ENCODE measurements at regions not wholly inside any gene's neighbourhood (a gene's known extent, or its start where the extent isn't known, plus 50 kb on each side); places are given as distances from the start of the nearest gene placed in this dataset.

GRCh38 chr7:82507976-82508677, 64.5 kb upstream of the CACNA2D1 start:
- ChIA-PET POLR2A (no interaction called here), CTCF (no interaction called here)
- TF ChIP-seq REST (IDR thresholded peaks at IDR 0.05; ENCODE audit: insufficient read depth in 1 of 2, low read depth in 2 of 2, low read length in 1 of 2) (no peak), POLR2AphosphoS5 (IDR thresholded peaks at IDR 0.05; ENCODE audit: low read depth, low read length) (no peak), TCF7L2 (IDR thresholded peaks at IDR 0.05; ENCODE audit: low read depth, low read length) (no peak), CTCF (IDR thresholded peaks at IDR 0.05) (no peak), SIN3A (IDR thresholded peaks at IDR 0.05; ENCODE audit: borderline replicate concordance, insufficient read depth, low read depth, low read length) (no peak)
- intact Hi-C loops (cut with micrococcal nuclease; ENCODE audit: unreplicated experiment), result no loop called here
- in situ Hi-C loops (cut with HindIII; ENCODE audit: low pct_unique_long_range_greater_than_20kb, low sequenced_read_pairs), result no loop called here
- no peaks in the 10 kb centered on the region for H3K36me3 ChIP-seq (ENCODE audit: control insufficient read depth, insufficient read depth, low read length)
- no peak overlapping the region for H3K4me3 ChIP-seq (ENCODE audit: low read depth in 2 of 2, low read length in 2 of 2)
- DNase-seq (ENCODE audit: low read depth, low spot score), result no peak
- no peak for ATAC-seq
- H3K4me1 ChIP-seq (ENCODE audit: control insufficient read depth, insufficient read depth, low read length), result no peaks in the 10 kb centered on the region
- no peaks in the 10 kb centered on the region for H3K27me3 ChIP-seq (ENCODE audit: control insufficient read depth, insufficient read depth, low read length)
- no peaks in the 10 kb centered on the region for H3K9me3 ChIP-seq (ENCODE audit: control insufficient read depth, insufficient read depth, low read depth, low read length)
- no peak overlapping the region for H3K27ac ChIP-seq (ENCODE audit: low read length)
- BruUV-seq (replicated peaks), result no TSS peak

- Histone ChIP-seq H3K27me3 (ENCODE audit: control insufficient read depth, insufficient read depth, low read length) (no peaks in the 10 kb centered on the region), H3K4me1 (ENCODE audit: control insufficient read depth, insufficient read depth, low read length) (no peaks in the 10 kb centered on the region), H3K4me3 (ENCODE audit: low read depth in 2 of 2, low read length in 2 of 2) (no peak overlapping the region), H3K27ac (ENCODE audit: low read length) (no peak overlapping the region), H3K9me3 (ENCODE audit: control insufficient read depth, insufficient read depth, low read depth, low read length) (no peaks in the 10 kb centered on the region), H3K36me3 (ENCODE audit: control insufficient read depth, insufficient read depth, low read length) (no peaks in the 10 kb centered on the region)
- BruUV-seq (replicated peaks), result no TSS peak
- no peak for DNase-seq (ENCODE audit: low read depth, low spot score)
- ATAC-seq, result peak; percentile 56; the same call in 1 of the 2 replicates
- intact Hi-C loops (cut with micrococcal nuclease; ENCODE audit: unreplicated experiment), result no loop called here
- TF ChIP-seq REST (IDR thresholded peaks at IDR 0.05; ENCODE audit: insufficient read depth in 1 of 2, low read depth in 2 of 2, low read length in 1 of 2), result no peak
- no peak for TF ChIP-seq CTCF (IDR thresholded peaks at IDR 0.05)
- TF ChIP-seq POLR2AphosphoS5 (IDR thresholded peaks at IDR 0.05; ENCODE audit: low read depth, low read length), result no peak
- no peak for TF ChIP-seq TCF7L2 (IDR thresholded peaks at IDR 0.05; ENCODE audit: low read depth, low read length)
- no peak for TF ChIP-seq SIN3A (IDR thresholded peaks at IDR 0.05; ENCODE audit: borderline replicate concordance, insufficient read depth, low read depth, low read length)
- CTCF ChIA-PET, result interaction anchor here (0.6 kb wide), 1 partner anchor 858 kb away, joined by 3 read pairs; no protein-coding TSS in a partner anchor
- POLR2A ChIA-PET, result interaction anchor here (0.6 kb wide), 1 partner anchor 58 kb away, joined by 3 read pairs; no protein-coding TSS in a partner anchor
- in situ Hi-C loops (cut with HindIII; ENCODE audit: low pct_unique_long_range_greater_than_20kb, low sequenced_read_pairs), result no loop called here
These were observed 63.9 kb upstream of the CACNA2D1 start for GRCh38 chr7:82507365-82507975.
